Peyer's patch (tissue), 4 donors: ENCODE measurements at regions not wholly inside any gene's neighbourhood (a gene's known extent, or its start where the extent isn't known, plus 50 kb on each side); places are given as distances from the start of the nearest gene placed in this dataset.

Experiments
- DNase-seq, 3 donors: peaks; one replicate each; pipeline ENCODE4 v3.0.0-alpha.2; 2017 to 2019
- H3K27ac ChIP-seq, 4 donors: fragments of 200-600 bp; sonication (generic); one replicate each; pipeline ENCODE4 v1.5.1; 2016 to 2019
- H3K27me3 ChIP-seq, 2 donors: fragments of 200-600 bp; sonication (generic); one replicate each; pipeline ENCODE4 v1.5.1; 2019
- H3K36me3 ChIP-seq, 3 donors: fragments of 200-600 bp; sonication (generic); one replicate each; pipeline ENCODE4 v1.5.1; 2016 to 2019
- H3K4me1 ChIP-seq, 4 donors: fragments of 200-600 bp; sonication (generic); one replicate each; pipeline ENCODE4 v1.5.1; 2016 to 2019
- H3K4me3 ChIP-seq, 4 donors: fragments of 200-600 bp; sonication (generic); 1 replicate in 3 of 4; 2 replicates in 1 of 4; pipeline ENCODE4 v1.5.1; 2016 to 2019; ENCODE audit warnings: mild to moderate bottlenecking in 1 of 4
- H3K9me3 ChIP-seq, 4 donors: fragments of 200-600 bp; sonication (generic); one replicate each; pipeline ENCODE4 v1.5.1; 2016 to 2019; ENCODE audit warnings: mild to moderate bottlenecking in 1 of 4
- CTCF ChIP-seq, 6 experiments: fragments of 450-650 bp in 4 of 6; fragments of 200-600 bp in 2 of 6; sonication (generic) in 1 of 6; IDR thresholded peaks; one replicate each; pipeline ENCODE4 v1.5.1; 2017 to 2019; ENCODE audit warnings: antibody characterized with exemption in 6 of 6, mild to moderate bottlenecking in 3 of 6, moderate library complexity in 1 of 6
- POLR2A ChIP-seq, 2 donors: fragments of 450-650 bp; IDR thresholded peaks; one replicate each; pipeline ENCODE4 v1.5.1; 2017; ENCODE audit warnings: antibody characterized with exemption in 2 of 2, mild to moderate bottlenecking in 2 of 2, moderate library complexity in 2 of 2

- Histone ChIP-seq H3K27ac (no peak overlapping the region), H3K9me3 (no peaks in the 10 kb centered on the region), H3K36me3 (no peaks in the 10 kb centered on the region), H3K4me1 (no peaks in the 10 kb centered on the region), H3K4me3 (no peak overlapping the region), H3K27me3 (no peaks in the 10 kb centered on the region)
- DNase-seq: no peak
- TF ChIP-seq POLR2A (IDR thresholded peaks at IDR 0.05): no peak
These were observed 214.6 kb upstream of the KLF6 start for GRCh38 chr10:3999642-4000041.

- no peaks in the 10 kb centered on the region for H3K4me1 ChIP-seq
- H3K27ac ChIP-seq: no peak overlapping the region
- H3K27me3 ChIP-seq: no peaks in the 10 kb centered on the region
- H3K36me3 ChIP-seq: no peaks in the 10 kb centered on the region
- no peaks in the 10 kb centered on the region for H3K9me3 ChIP-seq
- H3K4me3 ChIP-seq: no peak overlapping the region
- TF ChIP-seq POLR2A (IDR thresholded peaks at IDR 0.05): no peak
- no peak for TF ChIP-seq CTCF (IDR thresholded peaks at IDR 0.05)
- DNase-seq: no peak
These were observed 211.7 kb upstream of the KLF6 start for GRCh38 chr10:3996697-3997096.

GRCh38 chr10:3995302-3996210 is 210.5 kb upstream of the KLF6 start:
- H3K4me1 ChIP-seq: no peaks in the 10 kb centered on the region
- DNase-seq: no peak
- H3K36me3 ChIP-seq: no peaks in the 10 kb centered on the region
- no peak overlapping the region for H3K4me3 ChIP-seq
- no peaks in the 10 kb centered on the region for H3K9me3 ChIP-seq
- no peak overlapping the region for H3K27ac ChIP-seq
- no peaks in the 10 kb centered on the region for H3K27me3 ChIP-seq
- TF ChIP-seq POLR2A (IDR thresholded peaks at IDR 0.05) (no peak), CTCF (IDR thresholded peaks at IDR 0.05) (no peak)

GRCh38 chr10:3992382-3993178 is 207.6 kb upstream of the KLF6 start:
- H3K4me3 ChIP-seq: no peak overlapping the region
- H3K27ac ChIP-seq: no peak overlapping the region
- DNase-seq: no peak
- H3K4me1 ChIP-seq: peaks cover 0 to 5% (median 0%) of the 10 kb centered on the region in 4 donors
- H3K27me3 ChIP-seq: no peaks in the 10 kb centered on the region
- H3K9me3 ChIP-seq: no peaks in the 10 kb centered on the region
- TF ChIP-seq CTCF (IDR thresholded peaks at IDR 0.05): no peak
- no peak for TF ChIP-seq POLR2A (IDR thresholded peaks at IDR 0.05)
- no peaks in the 10 kb centered on the region for H3K36me3 ChIP-seq

- H3K27ac ChIP-seq: no peak overlapping the region
- no peak for DNase-seq
- no peaks in the 10 kb centered on the region for H3K36me3 ChIP-seq
- H3K4me3 ChIP-seq: no peak overlapping the region
- peaks cover 0 to 12% (median 0%) of the 10 kb centered on the region in 4 donors for H3K4me1 ChIP-seq
- no peaks in the 10 kb centered on the region for H3K9me3 ChIP-seq
- no peak for TF ChIP-seq POLR2A (IDR thresholded peaks at IDR 0.05)
- no peak for TF ChIP-seq CTCF (IDR thresholded peaks at IDR 0.05)
- no peaks in the 10 kb centered on the region for H3K27me3 ChIP-seq
These were observed 205.3 kb upstream of the KLF6 start for GRCh38 chr10:3990307-3990706.
